ENCODE measurements at regions not wholly inside any gene's neighbourhood (a gene's known extent, or its start where the extent isn't known, plus 50 kb on each side); places are given as distances from the start of the nearest gene placed in this dataset.

DNA sequence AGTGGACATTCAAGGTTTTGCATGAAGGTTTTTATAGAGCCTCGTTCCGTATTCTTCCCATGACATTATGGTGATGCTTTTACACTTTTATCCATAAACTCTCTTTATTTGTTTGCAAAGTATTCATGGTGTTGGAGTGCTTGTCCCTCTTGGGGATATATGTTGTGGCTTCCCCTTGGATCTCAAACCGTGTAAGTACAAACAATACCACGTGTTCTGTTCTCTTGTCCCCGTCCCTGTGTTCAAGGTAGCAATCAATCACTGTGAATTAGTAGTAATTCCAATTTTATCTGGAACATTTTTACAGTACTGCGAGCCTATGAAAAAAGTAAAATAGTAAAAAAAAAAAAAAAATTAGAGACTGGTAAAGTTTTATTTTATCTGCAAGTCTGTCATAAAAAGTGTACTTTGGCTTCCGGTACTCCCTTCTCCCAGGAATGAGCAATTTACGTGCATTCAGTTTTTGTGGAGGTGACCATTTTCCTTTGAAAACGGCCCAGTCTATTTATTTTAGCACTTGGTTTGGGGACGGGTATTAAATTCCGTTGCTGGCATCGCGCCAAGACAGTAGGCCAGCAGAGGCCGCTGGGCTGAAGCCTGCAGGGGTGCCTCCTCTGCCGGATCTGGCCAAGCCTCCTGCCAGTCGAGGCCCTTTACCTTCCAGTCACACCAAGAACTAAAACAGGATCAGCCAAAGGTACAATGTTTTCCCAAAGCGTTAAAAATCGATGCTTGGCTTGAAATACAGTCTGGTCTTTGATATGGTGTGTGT, 175.7 kb downstream of the SOCS6 start:
- peak; percentile 20 for DNase-seq

DNA sequence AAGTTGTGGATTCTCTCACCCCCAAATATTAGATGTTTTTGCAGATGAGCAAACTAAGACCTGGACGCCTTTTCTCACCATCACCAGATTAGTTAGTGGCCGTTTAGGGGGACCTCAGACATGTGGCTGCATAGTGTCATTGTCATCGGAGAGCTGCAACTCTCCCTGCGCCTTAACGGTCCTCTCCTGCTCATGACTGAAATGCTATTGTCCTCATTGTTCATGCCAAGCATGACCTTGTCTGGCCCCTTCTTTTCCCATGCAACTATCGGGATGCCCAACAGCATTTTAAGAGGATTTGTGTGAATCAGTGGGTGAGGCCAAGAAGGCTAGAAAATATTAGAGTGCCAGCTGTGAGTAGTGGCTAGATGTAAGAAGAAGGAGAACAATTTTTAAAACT, 174.2 kb downstream of the SOCS6 start:
- DNase-seq, result no peak

DNA sequence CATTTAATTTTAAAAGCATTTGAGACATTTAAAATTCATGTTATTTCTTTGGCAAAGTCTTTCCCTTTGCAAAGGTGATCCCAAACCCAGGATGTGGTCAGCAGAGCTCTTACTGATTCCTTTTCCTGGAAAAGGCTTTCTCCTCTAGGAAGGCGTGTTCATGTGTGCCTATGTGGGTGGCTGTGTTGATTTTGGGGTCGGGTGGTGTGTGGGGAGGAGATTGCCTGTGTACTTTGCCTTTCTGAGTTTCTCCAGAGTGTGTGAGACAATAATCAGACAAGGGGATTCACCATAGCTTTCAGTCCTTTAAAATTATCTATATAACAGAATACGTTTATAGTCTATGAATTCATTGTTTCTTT, 173.2 kb downstream of the SOCS6 start:
- DNase-seq, result no peak

DNA sequence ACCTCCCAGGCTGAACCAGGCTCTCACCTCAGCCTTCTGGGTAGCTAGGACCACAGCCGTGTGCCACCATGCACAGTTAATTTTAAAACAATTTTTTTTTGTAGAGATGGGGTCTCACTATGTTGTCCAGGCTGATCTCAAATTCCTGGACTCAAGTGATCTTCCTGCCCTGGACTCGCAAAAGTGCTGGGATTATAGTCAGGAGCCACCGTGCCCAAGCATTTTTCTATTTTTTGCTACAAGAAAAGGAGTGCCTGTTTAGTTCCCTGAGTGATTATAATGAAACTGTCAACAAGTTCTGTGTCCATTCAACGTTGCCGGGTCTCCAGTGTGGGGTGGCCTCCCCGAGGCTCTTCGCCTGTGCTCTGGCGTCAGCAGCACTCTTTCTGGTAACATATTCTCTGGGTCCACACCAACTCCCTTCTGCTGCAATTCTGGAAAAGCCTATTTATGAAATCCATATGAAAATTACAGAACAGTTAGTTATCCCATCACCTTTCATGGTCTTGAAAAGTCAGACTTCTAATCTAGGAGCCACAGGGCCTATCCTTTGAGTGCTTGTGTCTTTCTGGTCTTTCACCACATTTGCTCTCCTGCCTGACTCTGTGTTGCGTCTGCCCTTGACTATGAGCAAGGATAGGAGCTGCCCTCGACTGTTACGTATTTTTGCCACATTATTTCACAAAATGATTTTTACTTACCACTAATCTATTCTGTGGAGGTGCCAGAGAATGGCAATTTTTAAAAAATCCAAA, 172.7 kb downstream of the SOCS6 start:
- no peak for DNase-seq

DNA sequence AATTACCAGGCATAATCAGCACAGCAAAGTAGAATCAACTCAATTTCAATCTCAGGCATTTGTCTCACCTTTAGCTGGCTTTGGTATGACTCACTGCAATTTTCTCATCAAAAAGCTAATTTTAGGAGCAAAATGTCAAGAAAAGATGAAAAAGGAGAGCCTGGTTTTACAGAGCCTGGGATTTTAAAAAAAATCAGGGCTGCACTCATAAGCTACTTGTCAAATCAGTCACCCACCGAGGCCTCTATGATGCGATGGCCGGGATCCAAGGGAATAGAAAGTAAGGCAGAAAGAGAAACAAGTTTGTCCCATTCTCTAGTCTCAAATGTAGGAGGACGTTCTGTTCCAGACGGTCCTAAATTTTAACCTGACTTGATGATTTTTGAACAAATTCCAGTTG, 170.9 kb downstream of the SOCS6 start:
- DNase-seq, result no peak

DNA sequence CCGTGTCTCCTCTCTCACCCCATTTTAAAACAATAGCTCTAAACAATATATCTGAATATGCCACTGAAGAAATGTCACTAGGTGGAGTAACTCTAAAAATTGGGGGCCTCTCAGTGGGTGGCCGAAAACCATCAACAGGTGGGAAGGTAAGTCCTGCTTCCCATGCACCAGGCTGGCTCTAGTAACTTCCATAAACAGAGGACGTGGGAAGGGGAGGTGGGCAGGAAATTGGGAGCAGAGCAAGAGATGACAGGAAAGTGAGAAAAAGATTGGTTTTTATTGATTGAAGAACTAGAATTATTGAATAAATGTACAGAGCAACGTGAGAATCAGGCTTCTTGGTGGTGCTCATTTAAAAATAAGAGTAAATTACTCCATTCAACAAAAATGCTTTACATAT, 170.4 kb downstream of the SOCS6 start:
- DNase-seq, result no peak

DNA sequence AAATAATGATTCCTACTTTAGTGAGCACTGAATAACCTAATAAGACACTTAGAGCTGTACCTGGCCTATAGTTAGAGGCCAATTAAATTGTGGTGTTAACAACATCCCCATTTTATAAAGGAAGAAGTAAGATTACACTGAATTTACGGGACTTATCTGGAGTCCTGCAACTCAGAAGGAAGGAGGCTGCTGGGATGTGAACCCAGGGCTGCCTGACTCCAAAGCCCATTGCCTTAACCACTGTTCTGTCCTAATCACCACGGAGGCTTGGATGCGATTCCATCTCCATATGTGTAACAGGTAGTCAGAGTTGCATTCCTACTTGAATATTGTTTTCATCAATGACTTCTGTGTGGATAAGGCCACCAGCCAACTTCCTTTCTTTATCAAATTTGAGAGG, 168.9 kb downstream of the SOCS6 start:
- DNase-seq, result no peak

DNA sequence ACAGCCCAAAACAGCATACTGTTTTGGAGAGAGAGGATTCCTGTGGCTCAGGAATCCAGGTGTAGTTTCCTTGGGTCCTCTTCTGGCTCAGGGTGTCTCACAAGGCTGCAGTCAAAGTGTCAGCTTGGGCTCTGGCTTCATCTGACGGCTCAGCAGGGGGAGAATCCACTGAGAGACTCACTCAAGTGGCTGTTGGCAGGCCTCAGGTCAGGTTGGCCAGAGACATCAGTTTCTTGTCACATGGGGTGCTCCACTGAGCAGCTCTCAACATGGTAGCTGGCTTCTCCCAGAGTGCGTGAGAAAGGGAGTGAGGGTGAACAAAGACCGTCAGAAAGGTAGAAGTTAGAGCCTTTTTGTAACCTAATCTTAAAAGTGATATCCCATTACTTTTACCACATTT, 168.4 kb downstream of the SOCS6 start:
- DNase-seq, result no peak

DNA sequence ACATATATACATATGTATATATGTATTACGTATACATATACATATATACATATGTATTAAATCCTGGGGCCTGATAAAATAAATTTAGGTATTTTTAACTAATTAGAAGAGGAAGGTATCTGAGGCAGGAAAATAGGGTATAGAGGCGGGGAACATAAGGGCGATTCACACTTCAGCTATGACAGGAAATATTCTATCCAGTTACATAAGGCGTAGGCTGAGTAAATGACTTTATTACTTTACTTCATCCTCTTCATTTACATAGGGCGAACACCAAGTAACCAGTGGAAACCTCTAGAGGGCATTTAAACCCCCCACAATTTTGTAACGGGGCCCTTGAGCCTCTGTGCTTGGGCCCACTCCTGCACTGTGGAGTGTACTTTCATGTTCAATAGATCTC, 167.5 kb downstream of the SOCS6 start:
- DNase-seq, result no peak

DNA sequence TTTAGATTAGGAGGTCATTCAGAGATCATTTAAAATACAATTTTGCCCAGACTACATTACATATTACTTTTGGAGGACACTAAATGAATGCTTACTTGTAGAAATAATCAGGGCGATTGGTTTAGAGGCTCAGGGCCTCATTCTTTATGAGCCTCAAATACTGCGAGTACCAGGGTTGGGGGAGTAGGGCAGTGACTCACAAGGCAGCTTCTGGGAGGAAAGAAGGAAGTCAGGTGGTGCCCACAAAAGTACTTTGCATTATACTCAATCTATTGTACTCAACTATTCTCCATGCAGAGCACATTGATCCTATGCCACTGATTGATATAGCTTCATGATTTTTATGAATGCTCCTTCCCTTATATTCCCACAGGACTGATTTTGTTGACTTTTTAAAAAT, 166.9 kb downstream of the SOCS6 start:
- DNase-seq, result no peak

DNA sequence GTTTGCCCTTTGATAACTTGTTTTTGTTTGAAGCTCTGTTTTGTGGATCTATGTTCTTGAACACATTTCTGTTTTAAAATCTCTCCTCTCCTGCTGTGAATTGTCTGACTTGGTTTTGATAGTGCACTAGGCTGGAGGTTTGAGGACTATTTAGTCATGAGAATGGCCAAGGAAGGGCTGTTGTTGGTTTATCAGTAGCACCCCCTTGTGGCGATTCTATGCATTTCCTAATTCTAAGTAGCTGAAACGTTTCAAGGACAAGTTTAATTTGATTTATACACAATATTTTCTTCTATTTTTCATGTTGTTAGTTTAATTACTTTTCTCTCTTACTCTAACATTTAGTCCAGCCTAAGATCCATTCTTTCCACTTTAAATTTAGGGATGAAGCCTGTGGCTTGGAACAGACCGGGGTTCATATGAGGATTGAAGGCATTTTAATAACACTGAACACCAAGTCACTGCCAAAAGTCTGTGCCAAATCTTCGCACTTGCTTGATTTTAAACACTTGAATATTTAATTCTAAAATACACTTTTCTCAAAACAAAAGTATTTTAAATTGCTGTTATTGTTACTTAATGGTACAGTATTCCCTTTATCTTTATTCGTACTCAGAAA, 166.0 kb downstream of the SOCS6 start:
- DNase-seq, result peak; percentile 8

DNA sequence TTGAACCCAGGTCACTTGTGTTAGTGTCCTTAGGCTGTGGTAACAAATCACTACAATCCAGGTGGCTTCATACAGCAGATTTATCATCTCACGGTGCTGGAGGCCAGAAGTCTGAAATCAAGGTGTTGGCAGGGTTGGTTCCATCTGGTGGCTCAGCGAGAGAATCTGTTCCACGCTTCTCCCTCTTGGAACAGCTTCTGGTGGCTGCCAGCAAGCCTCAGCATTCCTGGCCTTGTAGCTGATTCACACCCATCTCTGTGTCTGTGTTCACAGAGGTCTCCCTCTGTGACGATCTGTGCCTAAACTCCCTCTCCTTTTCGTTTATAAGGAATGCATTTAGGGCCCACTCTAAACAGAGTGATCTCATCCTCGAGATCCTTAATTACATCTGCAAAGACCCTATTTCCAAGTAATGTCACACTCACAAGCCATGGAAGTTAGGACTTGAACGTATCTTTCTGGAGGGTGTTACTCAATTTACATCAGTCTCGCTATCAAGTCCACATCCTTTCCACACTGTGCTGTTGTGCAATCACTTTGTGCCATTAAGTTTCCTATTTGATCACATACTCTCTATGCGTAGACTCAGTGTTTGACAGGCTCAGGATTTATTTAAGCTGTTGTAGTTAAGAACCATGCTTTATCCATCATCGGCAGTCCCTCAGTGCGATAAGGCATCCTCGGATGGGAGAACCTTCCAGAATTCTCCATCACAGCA, 164.4 kb downstream of the SOCS6 start:
- DNase-seq, result no peak

DNA sequence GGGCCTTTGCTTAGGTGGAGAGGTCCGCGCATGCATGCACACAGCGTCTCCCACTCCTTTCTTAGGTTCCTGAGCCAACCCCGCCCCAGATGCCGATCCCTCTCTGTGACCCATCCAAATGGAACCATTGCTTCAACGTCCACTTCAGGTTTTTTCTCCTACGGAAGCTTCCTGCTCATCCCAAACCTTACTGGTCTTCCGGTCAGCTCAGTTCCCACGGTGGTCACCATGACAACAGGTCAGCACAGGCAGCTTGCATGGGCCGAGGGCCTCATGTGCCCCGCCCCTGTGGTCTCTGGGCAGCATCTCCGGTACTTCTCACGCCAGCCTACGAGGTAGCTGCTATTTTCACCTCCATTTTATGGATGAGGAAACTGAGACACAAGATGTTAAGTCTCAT, 163.7 kb downstream of the SOCS6 start:
- DNase-seq, result no peak

DNA sequence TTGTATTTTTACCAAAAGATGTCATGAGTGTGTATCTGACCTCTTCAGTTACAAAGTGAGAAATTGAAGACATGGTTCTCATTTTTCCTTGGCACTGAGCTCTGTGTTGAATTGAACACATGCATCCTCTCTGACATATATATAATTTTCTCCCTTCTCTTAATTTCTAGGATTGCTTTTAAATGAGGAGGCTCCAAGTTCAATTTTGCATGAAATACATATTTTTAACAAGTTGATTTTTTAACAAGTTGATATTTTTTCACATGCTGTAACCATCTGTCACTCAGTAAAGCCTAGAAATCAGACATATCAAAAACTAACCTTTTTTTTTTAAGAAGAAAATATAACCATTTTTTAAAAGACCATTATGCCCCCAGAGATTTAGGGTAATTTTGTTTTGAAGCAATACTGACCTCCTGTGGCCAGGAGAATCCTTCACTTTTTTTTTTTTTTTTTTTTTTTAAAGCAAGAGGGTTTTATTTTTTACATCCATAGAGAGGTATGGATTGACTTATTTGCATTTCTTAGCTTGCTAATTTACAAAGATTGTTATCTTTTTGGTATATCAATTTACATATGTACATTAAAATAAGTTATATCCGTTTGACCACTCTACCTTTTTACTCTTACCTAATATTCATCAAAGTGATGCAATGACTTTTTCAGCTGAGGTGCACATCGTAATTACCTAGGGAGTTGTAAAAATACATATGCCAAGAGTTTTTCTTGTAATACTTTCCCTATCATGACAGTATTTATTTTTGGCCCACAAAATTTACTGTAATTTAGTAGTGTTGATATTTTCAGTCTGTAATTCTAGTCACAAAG, 161.8 kb downstream of the SOCS6 start:
- no peak for DNase-seq

DNA sequence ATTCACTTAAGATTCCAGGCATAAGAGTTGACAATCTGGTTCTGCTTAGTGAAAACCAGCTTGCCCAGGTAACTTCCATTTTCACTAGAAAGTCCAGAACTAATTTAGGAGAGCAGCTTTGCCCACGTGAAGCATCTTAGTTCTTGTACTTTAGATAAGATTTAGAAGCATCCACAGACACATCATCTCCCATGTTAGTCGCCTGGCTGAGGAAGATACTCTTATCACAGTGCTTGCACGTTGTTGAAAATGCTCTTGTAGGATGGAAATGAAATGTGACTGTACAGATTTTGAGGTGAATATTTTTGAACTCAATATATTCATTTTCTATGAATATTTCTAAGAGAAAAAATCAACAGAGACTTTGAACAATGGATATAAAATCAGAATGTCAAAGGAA, 159.7 kb downstream of the SOCS6 start:
- no peak for DNase-seq

DNA sequence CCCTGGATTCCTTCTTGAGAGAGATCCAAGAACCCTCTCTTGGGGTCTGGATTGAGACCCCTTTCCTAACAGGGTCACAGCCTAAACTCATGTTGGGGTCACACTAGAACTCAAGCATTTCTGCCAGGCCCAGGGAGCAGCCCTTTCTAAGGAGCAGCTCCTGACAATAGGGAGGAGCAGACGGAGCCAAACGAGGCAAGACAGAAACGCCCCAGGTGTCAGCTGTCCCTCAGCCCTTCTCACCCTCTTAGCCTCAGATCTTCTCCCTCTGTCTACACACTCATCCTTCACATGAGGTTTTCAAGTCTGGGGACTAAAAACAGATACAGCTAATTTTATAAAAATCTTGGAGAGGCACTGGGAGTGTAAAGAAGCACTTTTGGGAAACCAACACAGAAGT, 157.2 kb downstream of the SOCS6 start:
- DNase-seq, result no peak

DNA sequence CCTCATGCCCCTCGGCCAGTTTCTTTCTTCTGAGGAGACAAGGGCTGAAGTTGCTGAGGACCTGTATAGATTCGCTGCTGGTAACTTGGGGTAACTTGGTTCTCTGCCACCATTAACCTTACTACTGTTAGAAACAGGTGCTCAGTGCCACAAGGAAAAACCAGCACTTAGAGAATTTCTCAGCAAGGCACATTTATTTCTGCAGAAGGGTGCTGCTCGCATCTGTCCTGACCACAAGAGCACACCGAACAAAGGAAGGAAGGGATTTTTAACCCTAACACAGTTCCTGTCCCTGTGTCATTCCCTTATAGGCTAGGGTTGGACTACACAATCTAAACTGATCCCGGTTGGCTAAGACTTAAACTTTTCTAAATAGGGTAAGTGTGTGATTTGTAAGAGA, 154.1 kb downstream of the SOCS6 start:
- no peak for DNase-seq

DNA sequence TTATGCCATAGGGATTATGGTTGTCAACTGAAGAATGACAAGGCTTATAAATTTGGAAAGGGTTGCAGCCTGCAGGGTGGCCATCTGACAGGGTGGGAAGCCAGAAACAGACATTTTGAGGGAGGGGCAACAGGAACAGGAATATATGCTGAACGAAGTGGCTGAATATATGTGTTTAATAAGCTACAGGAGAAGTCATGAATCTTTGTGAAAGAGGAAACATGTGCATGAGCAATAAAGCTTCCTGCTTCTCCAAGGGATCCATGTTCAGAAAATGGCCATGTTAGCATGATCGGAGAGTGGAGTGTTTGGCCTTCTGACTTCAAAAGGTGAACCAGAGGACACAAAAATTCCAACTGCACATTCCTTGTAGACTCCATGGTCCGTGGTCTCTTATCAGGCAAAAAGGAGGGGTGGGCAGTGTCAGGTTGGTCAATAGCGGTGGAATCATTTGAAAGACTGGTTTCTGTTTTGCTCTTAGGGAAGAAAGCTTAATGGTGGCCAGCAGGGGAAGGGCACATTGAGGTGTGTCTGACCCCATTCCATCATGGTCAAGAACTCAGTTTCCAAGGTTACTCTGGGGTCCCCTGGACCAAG, 144.1 kb downstream of the SOCS6 start:
- DNase-seq, result no peak

DNA sequence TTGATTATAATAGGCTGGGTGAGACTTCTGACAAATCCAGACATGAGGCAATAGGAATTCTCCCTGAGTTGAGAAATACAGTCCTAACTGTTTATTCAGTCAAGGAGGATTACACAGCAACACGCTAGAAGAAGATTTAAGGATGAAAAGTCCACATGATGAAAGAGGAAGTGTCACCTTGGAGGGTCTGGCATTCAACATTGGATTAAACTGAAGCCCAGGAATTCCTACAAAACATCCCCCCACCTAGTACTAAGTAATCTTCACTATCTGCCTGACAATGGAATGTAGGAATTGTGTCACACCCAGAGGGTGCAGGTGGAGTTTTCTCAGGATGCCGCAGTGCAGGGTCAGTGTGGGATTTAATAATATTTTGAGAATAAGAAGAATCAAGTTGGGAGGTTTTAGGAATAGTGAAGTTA, 142.4 kb downstream of the SOCS6 start:
- no peak for DNase-seq

DNA sequence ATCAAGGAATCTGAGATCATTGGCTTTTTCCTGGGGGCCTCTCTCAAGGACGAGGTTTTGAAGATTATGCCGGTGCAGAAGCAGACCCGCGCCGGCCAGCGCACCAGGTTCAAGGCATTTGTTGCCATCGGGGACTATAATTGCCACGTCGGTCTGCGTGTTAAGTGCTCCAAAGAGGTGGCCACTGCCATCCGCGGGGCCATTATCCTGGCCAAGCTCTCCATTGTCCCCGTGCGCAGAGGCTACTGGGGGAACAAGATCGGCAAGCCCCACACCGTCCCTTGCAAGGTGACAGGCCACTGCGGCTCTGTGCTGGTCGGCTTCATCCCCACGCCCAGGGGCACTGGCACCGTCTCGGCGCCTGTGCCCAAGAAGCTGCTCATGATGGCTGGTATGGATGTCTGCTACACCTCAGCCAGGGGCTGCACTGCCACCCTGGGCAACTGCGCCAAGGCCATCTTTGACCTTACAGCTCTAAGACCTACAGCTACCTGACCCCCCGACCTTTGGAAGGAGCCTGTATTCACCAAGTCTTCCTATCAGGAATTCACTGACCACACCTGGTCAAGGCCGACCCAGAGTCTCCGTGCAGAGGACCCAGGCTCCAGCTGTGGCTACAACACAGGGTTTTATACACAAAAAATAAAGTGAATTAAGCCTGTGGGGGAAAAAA, 141.8 kb downstream of the SOCS6 start:
- no peak for DNase-seq

DNA sequence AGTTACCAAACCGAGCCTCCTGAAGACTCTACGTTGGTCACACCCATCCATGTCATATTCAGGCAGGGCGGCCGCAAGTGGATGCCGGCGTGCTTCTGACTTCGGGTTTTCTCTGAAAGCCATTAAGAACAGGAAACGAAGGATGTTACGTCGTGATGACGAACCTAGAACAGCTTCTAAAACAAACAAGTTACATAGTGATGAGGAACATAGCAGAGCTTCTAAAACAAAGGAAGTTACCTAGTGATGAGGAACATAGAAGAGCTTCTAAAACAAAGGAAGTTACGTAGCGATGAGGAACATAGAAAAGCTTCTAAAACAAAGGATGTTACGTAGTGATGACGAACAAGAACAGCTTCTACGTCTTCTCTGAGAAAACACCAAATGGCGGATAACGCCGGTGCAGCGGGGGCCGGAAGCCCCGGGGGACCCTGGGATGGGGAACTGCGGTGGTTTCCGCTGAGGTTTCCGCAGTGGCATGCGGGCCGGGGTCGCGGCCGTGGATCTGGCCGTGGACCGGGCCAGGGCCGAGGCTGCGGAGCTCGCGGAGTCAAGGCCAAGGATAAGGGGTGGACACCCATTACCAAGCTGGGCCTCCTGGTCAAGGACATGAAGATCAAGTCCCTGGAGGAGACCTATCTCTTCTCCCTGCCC, 141.1 kb downstream of the SOCS6 start:
- DNase-seq, result no peak
